Prostate gland (tissue), 2 donors: ENCODE measurements at regions not wholly inside any gene's neighbourhood (a gene's known extent, or its start where the extent isn't known, plus 50 kb on each side); places are given as distances from the start of the nearest gene placed in this dataset.

Source experiments
- POLR2A ChIP-seq: fragments of 450-650 bp; IDR thresholded peaks from one replicate; pipeline ENCODE4 v1.6.1; 2016; ENCODE audit warnings: antibody characterized with exemption, mild to moderate bottlenecking
- TF ChIP-seq, protein P1 (sequence below), 4 experiments: fragments of 200-600 bp in 2 of 4; fragments of 450-650 bp in 2 of 4; sonication (generic) in 2 of 4; IDR thresholded peaks; 1 replicate in 3 of 4; 2 replicates in 1 of 4; pipeline ENCODE4 v1.5.1; 2016 to 2019; ENCODE audit warnings: antibody characterized with exemption in 4 of 4, mild to moderate bottlenecking in 2 of 4, moderate library complexity in 2 of 4

DNA sequence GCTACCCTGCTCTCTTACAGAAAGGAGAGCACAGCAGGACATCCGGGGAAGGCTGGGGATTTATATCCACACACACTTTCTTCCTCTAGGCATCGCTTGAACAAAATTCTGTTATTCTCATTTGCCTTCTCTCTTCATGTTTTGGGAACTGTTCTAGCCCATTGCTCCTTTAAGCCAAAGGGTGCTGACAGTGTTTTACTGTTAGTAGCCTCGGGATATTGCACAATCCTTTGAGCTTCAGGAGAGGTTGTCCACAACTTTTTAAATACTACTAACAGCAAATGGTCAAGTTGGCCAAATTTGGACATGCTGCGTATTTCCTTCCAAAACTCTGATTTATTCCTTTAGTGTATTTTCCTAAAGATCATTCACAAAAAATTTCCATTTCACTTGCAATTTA is 579.2 kb upstream of the RGS18 start:
- TF ChIP-seq, protein P1, sequence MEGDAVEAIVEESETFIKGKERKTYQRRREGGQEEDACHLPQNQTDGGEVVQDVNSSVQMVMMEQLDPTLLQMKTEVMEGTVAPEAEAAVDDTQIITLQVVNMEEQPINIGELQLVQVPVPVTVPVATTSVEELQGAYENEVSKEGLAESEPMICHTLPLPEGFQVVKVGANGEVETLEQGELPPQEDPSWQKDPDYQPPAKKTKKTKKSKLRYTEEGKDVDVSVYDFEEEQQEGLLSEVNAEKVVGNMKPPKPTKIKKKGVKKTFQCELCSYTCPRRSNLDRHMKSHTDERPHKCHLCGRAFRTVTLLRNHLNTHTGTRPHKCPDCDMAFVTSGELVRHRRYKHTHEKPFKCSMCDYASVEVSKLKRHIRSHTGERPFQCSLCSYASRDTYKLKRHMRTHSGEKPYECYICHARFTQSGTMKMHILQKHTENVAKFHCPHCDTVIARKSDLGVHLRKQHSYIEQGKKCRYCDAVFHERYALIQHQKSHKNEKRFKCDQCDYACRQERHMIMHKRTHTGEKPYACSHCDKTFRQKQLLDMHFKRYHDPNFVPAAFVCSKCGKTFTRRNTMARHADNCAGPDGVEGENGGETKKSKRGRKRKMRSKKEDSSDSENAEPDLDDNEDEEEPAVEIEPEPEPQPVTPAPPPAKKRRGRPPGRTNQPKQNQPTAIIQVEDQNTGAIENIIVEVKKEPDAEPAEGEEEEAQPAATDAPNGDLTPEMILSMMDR (IDR thresholded peaks at IDR 0.05): no peak
- no peak for TF ChIP-seq POLR2A
